DMS114 treated with DMSO at 0.1 percent for 48 hours (cell line): ENCODE measurements at regions not wholly inside any gene's neighbourhood (a gene's known extent, or its start where the extent isn't known, plus 50 kb on each side); places are given as distances from the start of the nearest gene placed in this dataset.

ENCODE experiments used
- DNase-seq: peaks from one replicate; lab custom pipeline; 2025; ENCODE audit not compliant: unreplicated experiment; lab: John Stamatoyannopoulos, UW

GRCh38 chr1:87437663-87438295 is 109.1 kb downstream of the LMO4 start:
- DNase-seq, result no peak

GRCh38 chr1:87439821-87440220 is 111.1 kb downstream of the LMO4 start:
- DNase-seq, result no peak

DNA sequence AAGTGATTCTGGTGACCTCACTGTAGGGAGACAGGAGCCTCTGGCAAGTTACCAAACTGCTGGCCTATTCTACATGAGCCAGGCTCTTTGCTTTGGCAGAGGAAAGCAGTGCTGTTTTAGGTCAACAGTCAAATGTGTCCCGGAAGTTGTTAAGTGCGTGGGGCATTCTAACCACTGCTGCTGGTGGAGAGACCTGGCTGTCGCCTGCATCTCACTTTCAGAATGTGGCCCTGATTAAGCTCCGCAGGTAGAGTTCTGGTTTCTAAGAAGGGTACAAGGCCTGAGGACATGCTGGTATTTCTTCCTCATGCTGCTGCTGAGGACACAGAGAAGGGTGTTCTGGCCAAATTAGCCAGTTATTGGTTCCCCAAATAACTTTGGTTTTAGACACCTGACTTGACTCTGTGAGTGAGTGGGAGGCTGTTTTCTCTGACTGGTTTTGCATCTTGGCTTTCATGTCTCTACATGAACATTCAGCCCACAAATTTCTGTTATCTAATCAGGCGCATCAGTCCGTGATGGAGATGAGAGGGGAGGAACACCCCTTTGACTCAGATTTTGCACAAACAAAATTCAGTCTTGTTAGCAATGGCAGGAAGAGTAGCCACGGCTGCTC is 120.8 kb downstream of the LMO4 start:
- no peak for DNase-seq

DNA sequence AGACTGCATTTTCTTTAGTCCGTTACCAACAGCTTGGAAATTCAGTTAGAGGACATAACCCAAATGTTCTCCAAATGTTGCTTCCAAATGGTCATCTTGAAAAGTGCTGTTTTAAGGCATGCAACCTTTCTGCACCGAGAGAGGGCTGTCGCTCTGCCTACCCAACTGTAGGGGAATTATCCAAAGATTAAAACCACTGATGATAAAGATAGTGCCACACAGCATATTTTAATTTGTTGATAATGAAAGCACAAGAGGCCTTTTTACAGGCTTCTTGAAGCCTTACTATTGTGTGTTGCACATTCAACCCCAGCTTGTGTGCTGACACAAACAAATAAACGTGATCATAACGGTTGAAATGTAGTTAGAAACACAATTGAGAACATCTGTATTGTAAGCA is 121.5 kb downstream of the LMO4 start:
- no peak for DNase-seq

DNA sequence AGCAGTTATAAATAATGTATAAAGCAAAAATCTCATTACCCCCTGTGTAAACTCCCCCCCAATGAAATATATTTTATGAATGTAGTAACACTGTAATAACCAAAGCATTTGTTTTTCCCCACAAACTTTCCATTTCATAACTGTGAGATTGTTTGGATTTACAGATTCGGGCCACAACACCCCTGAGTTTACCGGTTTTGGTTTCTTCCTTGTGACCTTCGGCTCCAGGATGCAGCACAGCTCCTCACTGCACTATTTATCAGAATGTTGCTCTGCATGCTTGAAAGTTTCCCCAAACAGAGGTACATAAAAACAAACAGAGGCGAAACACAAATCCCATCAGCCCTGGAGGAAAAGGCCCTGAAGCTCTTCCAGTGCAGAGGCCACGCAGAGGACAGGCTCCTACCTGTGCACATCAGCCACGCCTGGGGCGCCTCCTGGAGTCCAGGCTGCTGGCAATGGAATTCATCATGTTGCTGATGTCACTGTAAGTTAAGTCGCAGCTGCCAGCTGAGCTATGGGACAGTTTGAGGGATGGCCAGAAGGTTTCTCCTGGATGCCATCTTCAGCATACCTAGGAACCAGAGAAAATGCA is 122.0 kb downstream of the LMO4 start:
- no peak for DNase-seq

- no peak for DNase-seq
These were observed 122.7 kb downstream of the LMO4 start for GRCh38 chr1:87451229-87451920.

DNA sequence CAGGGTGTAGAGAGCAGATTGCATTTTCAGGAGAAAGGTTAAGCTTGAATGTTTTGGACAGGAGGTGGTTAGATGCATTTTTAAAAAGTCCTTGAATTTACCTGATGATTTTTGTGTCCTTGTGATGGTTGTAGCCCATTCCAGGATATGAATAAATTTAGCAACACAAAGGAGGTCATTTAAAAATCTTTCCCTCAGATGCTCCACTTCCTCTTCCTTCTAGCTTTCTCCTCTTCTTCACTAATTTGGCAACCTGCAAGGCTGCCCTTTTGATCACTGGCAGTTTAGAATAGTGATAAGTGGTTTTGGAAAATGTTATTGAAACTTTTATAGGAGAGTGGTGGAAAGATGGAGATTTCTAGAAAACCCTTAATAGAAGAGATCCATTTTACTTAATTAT is 124.0 kb downstream of the LMO4 start:
- no peak for DNase-seq

DNA sequence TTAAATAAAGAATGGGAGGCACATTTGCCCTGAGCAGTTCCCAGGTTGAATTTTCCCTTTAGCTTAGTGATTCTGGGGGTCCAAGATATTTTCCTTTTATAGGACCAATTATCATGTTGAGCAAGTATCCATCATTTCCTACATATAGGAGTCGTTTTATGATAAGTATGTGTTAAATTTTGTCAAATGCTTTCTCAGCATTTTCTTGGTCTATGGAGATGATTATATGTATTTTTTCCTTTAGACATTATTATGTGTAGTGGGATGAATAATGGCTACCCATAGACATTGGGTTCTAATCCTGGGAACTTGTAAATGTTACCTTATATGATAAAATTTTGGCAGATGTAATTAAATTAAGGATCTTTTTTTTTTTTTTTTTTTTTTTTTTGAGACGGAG is 128.7 kb downstream of the LMO4 start:
- DNase-seq, result no peak

GRCh38 chr1:87462894-87463293 is 134.2 kb downstream of the LMO4 start:
- no peak for DNase-seq

DNA sequence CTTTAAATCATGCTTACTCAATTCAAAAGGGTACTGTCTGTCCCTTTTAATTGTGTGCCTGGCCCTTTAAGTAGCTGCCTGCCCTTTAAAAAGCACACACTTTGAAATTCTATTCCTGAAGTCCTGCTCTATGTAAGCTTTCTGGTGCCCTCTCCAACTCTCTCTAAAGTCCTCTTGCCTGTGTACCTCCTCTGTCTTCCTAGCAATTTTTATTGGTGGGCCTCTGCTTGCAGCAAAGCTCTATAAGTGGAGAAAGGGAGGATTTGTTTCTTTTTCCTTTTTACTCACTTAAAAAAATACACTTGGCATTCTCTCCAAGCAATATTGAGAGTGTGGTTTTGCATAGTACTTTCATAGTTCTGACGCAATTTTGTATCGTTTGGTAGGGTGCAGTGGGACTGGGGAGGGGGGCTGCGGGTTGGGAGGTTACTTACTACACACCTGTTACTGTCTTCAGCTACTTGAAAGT is 135.4 kb downstream of the LMO4 start:
- DNase-seq, result no peak

- no peak for DNase-seq
These were observed 137.9 kb downstream of the LMO4 start for GRCh38 chr1:87466621-87467020.

DNA sequence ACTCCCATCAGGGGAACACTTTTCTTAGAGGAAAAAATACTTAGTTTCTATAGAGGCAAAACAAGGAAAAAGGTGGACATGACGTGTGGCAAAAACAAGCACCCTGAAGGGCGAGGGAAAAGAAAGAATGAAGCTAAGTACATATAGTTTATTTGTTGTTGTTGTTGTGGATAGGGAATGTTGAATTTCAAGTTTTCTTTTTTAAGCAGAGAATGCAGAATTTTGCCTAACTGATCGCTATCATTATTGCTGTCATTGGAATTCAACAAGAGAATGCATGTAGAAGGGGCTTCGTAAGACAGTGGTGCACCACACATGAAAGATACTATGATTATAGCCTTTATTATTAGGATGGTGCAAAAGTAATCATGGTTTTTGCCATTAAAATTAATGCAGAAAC is 144.0 kb downstream of the LMO4 start:
- DNase-seq, result no peak

- DNase-seq, result no peak
These were observed 144.6 kb downstream of the LMO4 start for GRCh38 chr1:87473203-87473661.

- no peak for DNase-seq
These were observed 145.4 kb downstream of the LMO4 start for GRCh38 chr1:87474098-87474497.

DNA sequence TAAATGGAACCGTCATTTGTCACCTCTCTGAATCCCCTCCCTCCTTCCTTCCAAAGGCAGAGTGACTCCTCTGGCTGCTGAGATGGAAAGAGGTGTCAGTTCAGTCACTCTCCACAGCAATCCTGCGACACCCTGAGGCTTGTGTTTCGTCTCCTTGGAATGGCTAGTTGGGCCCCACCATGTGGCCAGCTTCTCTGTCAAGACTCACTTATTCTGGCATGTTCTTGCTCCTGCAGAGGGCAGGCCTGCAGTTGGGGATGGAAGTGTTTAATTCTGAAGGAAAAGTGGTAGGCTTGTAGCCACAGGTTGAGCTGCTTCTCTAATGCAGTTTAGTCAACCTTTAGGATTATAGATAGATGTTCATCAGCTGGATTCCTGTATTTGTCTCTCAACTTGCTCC is 149.6 kb downstream of the LMO4 start:
- no peak for DNase-seq

- DNase-seq, result no peak
These were observed 166.5 kb downstream of the LMO4 start for GRCh38 chr1:87495147-87495546.

DNA sequence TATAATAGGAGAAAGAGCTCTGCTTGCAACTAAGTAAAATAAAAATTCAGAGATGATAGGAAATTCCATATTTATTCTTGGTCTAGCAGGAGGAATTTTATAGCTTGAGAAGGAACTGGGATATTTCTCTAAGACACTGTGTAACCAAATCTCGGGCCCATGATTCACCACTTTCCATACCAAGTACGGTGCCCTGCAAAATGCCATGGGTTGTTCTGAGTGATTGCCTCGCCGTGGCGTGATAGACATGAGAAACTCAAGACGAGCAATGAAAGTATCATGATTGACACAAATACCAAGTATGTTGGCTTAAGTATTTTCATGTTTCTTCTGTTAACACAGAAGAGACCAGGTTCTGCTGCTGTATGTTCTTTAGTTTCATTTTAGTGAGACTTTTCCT is 167.2 kb downstream of the LMO4 start:
- DNase-seq, result no peak

DNA sequence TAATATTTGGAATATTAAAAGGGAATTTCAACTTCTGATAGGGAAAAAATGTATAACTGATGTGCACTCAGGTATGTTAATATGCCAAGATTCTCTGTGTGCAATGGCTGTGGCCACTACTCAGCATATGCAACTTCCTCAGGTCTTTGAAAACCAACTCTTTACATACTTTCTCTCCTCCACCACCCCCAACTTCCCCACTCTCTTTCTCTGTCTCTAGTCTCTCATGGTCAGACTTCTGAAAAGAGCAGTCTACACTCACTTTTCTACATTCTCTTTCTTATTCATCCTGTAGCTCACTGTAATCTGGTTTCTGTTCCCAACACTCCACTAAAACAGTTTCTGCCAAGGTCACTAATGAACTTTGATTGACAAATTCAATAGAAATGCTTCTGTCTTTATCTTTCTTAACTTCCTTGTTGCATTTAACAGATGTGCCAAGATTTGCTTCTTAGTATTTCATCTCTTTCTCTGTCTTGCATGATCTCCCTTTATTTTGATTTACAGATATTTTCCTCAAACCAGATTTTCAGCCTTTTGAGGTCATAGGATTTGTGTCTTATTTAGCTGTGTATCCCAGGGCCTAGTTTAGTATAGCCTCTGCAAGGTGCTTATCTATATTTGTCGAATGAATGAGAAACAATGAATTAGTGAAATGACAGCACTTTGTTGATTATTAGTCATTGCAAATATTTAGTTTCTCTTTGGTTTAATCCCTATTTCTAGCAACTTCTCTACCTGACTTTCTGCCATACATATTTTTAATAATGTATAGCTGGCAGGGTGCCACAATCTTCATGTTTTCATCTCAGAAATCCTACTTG is 168.9 kb downstream of the LMO4 start:
- no peak for DNase-seq

GRCh38 chr1:87501738-87502137 is 173.1 kb downstream of the LMO4 start:
- no peak for DNase-seq

DNA sequence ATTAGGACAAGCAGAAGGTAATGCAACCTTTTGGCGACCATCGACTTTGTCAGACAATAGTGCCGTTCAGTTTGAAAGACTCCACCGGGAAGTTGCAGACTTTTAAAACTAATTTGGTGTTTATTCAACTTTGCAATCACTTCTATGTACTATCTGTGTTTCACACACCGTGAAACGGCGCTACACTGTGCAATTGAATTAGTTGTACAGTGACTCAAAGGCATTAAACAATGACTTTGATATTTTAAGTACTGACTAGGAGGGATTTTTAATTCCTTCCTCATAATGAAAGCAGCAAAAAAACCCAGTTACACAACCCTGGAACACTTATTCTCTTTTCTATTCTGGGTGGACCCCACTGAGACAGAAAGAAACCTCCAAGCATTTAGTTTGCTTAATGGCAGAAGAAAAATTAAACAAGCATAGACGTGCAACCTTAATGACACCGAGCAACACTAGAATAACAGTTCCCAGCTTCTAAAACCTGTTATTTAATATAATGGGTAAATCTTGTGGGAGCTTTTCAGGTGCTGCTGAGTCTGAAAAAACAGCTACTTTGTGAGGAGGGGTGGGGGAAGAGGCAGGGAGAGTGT is 176.8 kb downstream of the LMO4 start:
- no peak for DNase-seq

DNA sequence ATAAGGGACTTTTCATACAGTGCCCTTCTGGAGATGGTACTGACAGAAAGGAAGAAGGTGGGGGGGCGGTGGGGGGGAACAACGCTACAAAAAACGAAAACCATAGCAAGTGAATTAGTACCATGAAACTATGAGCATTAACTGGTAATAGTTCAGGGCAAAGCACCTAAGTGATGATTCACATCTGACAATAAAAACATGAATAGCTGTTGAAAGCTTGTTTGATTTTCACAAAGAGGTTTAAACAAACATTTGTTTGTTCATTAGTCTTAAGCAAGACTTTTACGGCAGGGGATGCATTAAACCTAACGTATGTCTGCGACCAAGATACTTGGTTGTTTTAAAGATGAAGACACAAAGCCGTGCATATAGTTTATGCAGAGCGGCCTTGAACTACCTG is 177.5 kb downstream of the LMO4 start:
- DNase-seq, result no peak
